ENCODE measurements at regions not wholly inside any gene's neighbourhood (a gene's known extent, or its start where the extent isn't known, plus 50 kb on each side); places are given as distances from the start of the nearest gene placed in this dataset.

DNA sequence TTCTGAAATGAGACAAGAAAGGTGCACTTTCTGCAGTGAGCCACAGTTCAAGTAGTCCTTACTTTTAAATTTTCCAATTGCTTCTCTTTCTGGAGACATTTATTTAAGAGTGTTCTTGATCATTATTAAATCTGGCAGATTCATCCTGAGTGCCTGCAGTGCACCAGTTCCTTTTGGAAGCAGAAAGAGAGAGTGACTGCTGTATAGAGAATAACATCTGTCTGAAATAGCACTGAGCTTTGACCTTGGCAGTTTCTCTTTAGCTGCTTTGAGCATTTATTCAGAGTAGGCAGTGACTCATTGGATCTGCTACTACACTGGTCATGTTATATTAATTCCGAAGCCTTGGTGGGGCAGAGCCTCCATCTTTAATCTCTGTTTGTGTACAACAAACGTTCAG, 1373.7 kb downstream of the PCDH9 start:
- no peak for TF ChIP-seq CTCF (IDR thresholded peaks at IDR 0.05; ENCODE audit: low read depth, low read length, missing control alignments)
- H3K4me3 ChIP-seq (ENCODE audit: low read depth, low read length): no peak overlapping the region
- DNase-seq (ENCODE audit: low read depth): peak; percentile 0
- in situ Hi-C loops (cut with HindIII; ENCODE audit: low sequenced_read_pairs): no loop called here

GRCh38 chr13:65855242-65855805, 1374.8 kb downstream of the PCDH9 start:
- no peak overlapping the region for H3K4me3 ChIP-seq (ENCODE audit: low read depth, low read length)
- in situ Hi-C loops (cut with HindIII; ENCODE audit: low sequenced_read_pairs): no loop called here
- TF ChIP-seq CTCF (IDR thresholded peaks at IDR 0.05; ENCODE audit: low read depth, low read length, missing control alignments): no peak
- no peak for DNase-seq (ENCODE audit: low read depth)

DNA sequence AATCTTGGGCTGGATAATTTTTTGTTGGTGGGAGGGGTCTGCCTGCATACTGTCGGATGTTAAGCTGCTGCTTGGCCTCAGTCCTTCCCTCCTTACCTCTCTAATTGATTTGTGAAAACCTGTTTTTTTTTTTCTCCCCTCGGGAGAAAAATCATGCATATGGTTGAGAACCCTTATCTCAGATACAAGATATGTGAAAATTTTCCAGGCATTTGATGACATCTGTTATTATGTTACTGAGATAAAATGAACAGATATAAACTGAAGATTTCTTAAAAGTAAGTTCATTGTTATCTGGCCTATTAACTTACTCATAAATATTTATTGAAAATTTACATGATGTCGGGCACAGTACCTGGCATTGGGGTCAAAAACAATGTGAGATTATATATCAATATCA, 1375.7 kb downstream of the PCDH9 start:
- no peak for TF ChIP-seq CTCF (IDR thresholded peaks at IDR 0.05; ENCODE audit: low read depth, low read length, missing control alignments)
- DNase-seq (ENCODE audit: low read depth): no peak
- H3K4me3 ChIP-seq (ENCODE audit: low read depth, low read length): no peak overlapping the region
- in situ Hi-C loops (cut with HindIII; ENCODE audit: low sequenced_read_pairs): no loop called here

- DNase-seq (ENCODE audit: low read depth): no peak
- H3K4me3 ChIP-seq (ENCODE audit: low read depth, low read length): no peak overlapping the region
- in situ Hi-C loops (cut with HindIII; ENCODE audit: low sequenced_read_pairs): no loop called here
- no peak for TF ChIP-seq CTCF (IDR thresholded peaks at IDR 0.05; ENCODE audit: low read depth, low read length, missing control alignments)
Measured at GRCh38 chr13:65844266-65844841, 1385.8 kb downstream of the PCDH9 start.

- no peak for TF ChIP-seq CTCF (IDR thresholded peaks at IDR 0.05; ENCODE audit: low read depth, low read length, missing control alignments)
Measured at GRCh38 chr13:65843314-65843731, 1386.8 kb downstream of the PCDH9 start.

GRCh38 chr13:65841156-65841555, 1389.0 kb downstream of the PCDH9 start:
- peak; percentile 59 for DNase-seq (ENCODE audit: low read depth)
- no peak overlapping the region for H3K4me3 ChIP-seq (ENCODE audit: low read depth, low read length)
- TF ChIP-seq CTCF (IDR thresholded peaks at IDR 0.05; ENCODE audit: low read depth, low read length, missing control alignments): no peak
- in situ Hi-C loops (cut with HindIII; ENCODE audit: low sequenced_read_pairs): no loop called here

More at GRCh38 chr13:65843314-65843731, 1386.8 kb downstream of the PCDH9 start:
- no peak for DNase-seq (ENCODE audit: low read depth)
- no peak overlapping the region for H3K4me3 ChIP-seq (ENCODE audit: low read depth, low read length)
- in situ Hi-C loops (cut with HindIII; ENCODE audit: low sequenced_read_pairs): no loop called here
